MCF 10A (cell line): ENCODE measurements at regions not wholly inside any gene's neighbourhood (a gene's known extent, or its start where the extent isn't known, plus 50 kb on each side); places are given as distances from the start of the nearest gene placed in this dataset.
A peak's percentile ranks its signal among the peaks of the same experiment; 100 is the strongest.

Experiments
- BruUV-seq: library from RNA; stranded (reverse); fragments of 400-500 nt; replicated peaks from 2 replicates; lab custom pipeline; 2021; lab: Mats Ljungman, UMichigan
- CTCF ChIA-PET: fragments of 300-600 bp; sonication (Branson Sonifier 250); formaldehyde crosslinking; extraction: SDS; loops from one replicate; lab custom pipeline; 2021; ENCODE audit warnings: antibody characterized with exemption, inconsistent platforms; lab: Yijun Ruan, JAX
- POLR2A ChIA-PET: fragments of 300-600, 350-650 bp; sonication (Branson Sonifier 250); formaldehyde crosslinking; extraction: SDS; loops from one replicate; lab custom pipeline; 2020; ENCODE audit warnings: antibody characterized with exemption, inconsistent platforms; lab: Yijun Ruan, JAX
- DNase-seq: peaks from one replicate; pipeline ENCODE4 v3.0.0-alpha.2; 2018; ENCODE audit not compliant: unreplicated experiment
- H3K27ac Mint-ChIP-seq: one replicate; pipeline ENCODE4 v1.8.0; 2022; ENCODE audit warnings: mild to moderate bottlenecking, low read depth, mixed read lengths; ENCODE audit not compliant: unreplicated experiment
- H3K27me3 Mint-ChIP-seq: one replicate; pipeline ENCODE4 v1.8.0; 2022; ENCODE audit warnings: mixed read lengths; ENCODE audit not compliant: insufficient read depth, unreplicated experiment
- H3K36me3 Mint-ChIP-seq: one replicate; pipeline ENCODE4 v1.8.0; 2022; ENCODE audit warnings: mild to moderate bottlenecking, moderate library complexity, mixed read lengths; ENCODE audit not compliant: insufficient read depth, unreplicated experiment
- H3K4me1 Mint-ChIP-seq: one replicate; pipeline ENCODE4 v1.8.0; 2022; ENCODE audit warnings: mixed read lengths; ENCODE audit not compliant: insufficient read depth, unreplicated experiment
- H3K4me3 Mint-ChIP-seq: one replicate; pipeline ENCODE4 v1.8.0; 2022; ENCODE audit warnings: mild to moderate bottlenecking, moderate library complexity, mixed read lengths; ENCODE audit not compliant: unreplicated experiment
- H3K9me3 Mint-ChIP-seq: one replicate; pipeline ENCODE4 v1.8.0; 2022; ENCODE audit warnings: mixed read lengths; ENCODE audit not compliant: unreplicated experiment
- CTCF ChIP-seq: fragments of 200-600 bp; IDR thresholded peaks from one replicate; pipeline ENCODE4 v1.8.0; 2022; ENCODE audit warnings: antibody characterized with exemption, mild to moderate bottlenecking; ENCODE audit not compliant: unreplicated experiment
- intact Hi-C: fragments of 100-400 bp; cut with micrococcal nuclease; formaldehyde crosslinking; loops from 2 replicates; pipeline ENCODE4 v1.14.1; 2022

GRCh38 chr2:18500333-18500732 is 60.1 kb downstream of the RDH14 start:
- H3K9me3 Mint-ChIP-seq = no peaks in the 10 kb centered on the region
- no TSS peak for BruUV-seq
- no peak overlapping the region for H3K4me3 Mint-ChIP-seq
- peak; percentile 87 for DNase-seq
- H3K4me1 Mint-ChIP-seq = no peaks in the 10 kb centered on the region
- ChIA-PET CTCF (interaction anchor here (0.9 to 2.0 kb wide), 3 partner anchors 20 to 858 kb away, joined by 3 to 9 read pairs (median 3); partner anchors contain the start of gene OSR1), POLR2A (no interaction called here)
- no peak for TF ChIP-seq CTCF
- intact Hi-C loops = no loop called here
- H3K27me3 Mint-ChIP-seq = peaks cover 19% of the 10 kb centered on the region
- no peaks in the 10 kb centered on the region for H3K36me3 Mint-ChIP-seq
- H3K27ac Mint-ChIP-seq = no peak overlapping the region

GRCh38 chr2:18498531-18498930 is 61.9 kb downstream of the RDH14 start:
- no TSS peak for BruUV-seq
- no peak for TF ChIP-seq CTCF
- ChIA-PET CTCF (interaction anchor here (0.7 to 2.0 kb wide), 4 partner anchors 22 to 120 kb away, joined by 3 to 9 read pairs (median 4); no protein-coding TSS in a partner anchor), POLR2A (interaction anchor here (1.0 to 1.5 kb wide), 4 partner anchors 10 to 1448 kb away, joined by 3 to 4 read pairs (median 4); no protein-coding TSS in a partner anchor)
- intact Hi-C loops = no loop called here
- no peak overlapping the region for H3K27ac Mint-ChIP-seq
- no peaks in the 10 kb centered on the region for H3K4me1 Mint-ChIP-seq
- no peaks in the 10 kb centered on the region for H3K9me3 Mint-ChIP-seq
- H3K4me3 Mint-ChIP-seq = no peak overlapping the region
- H3K36me3 Mint-ChIP-seq = no peaks in the 10 kb centered on the region
- peaks cover 29% of the 10 kb centered on the region for H3K27me3 Mint-ChIP-seq
- DNase-seq = no peak

- intact Hi-C loops = no loop called here
- no TSS peak for BruUV-seq
- no peak overlapping the region for H3K27ac Mint-ChIP-seq
- H3K4me1 Mint-ChIP-seq = peaks cover 6% of the 10 kb centered on the region
- H3K4me3 Mint-ChIP-seq = no peak overlapping the region
- no peak for TF ChIP-seq CTCF
- H3K9me3 Mint-ChIP-seq = no peaks in the 10 kb centered on the region
- CTCF ChIA-PET = no interaction called here
- no peaks in the 10 kb centered on the region for H3K36me3 Mint-ChIP-seq
- peaks cover 34% of the 10 kb centered on the region for H3K27me3 Mint-ChIP-seq
- no peak for DNase-seq
- POLR2A ChIA-PET = no interaction called here
Measured at GRCh38 chr2:18496516-18496915, 63.9 kb downstream of the RDH14 start.

- H3K27me3 Mint-ChIP-seq = peaks cover 41% of the 10 kb centered on the region
- H3K4me1 Mint-ChIP-seq = peaks cover 6% of the 10 kb centered on the region
- ChIA-PET POLR2A (no interaction called here), CTCF (interaction anchor here (0.6 to 1.0 kb wide), 2 partner anchors 25 to 1318 kb away, joined by 3 to 4 read pairs; no protein-coding TSS in a partner anchor)
- H3K36me3 Mint-ChIP-seq = no peaks in the 10 kb centered on the region
- no peak overlapping the region for H3K27ac Mint-ChIP-seq
- TF ChIP-seq CTCF = no peak
- no peak for DNase-seq
- no TSS peak for BruUV-seq
- H3K4me3 Mint-ChIP-seq = no peak overlapping the region
- intact Hi-C loops = no loop called here
- no peaks in the 10 kb centered on the region for H3K9me3 Mint-ChIP-seq
Measured at GRCh38 chr2:18495058-18495457, 65.4 kb downstream of the RDH14 start.
